ENCODE measurements at regions not wholly inside any gene's neighbourhood (a gene's known extent, or its start where the extent isn't known, plus 50 kb on each side); places are given as distances from the start of the nearest gene placed in this dataset.

DNA sequence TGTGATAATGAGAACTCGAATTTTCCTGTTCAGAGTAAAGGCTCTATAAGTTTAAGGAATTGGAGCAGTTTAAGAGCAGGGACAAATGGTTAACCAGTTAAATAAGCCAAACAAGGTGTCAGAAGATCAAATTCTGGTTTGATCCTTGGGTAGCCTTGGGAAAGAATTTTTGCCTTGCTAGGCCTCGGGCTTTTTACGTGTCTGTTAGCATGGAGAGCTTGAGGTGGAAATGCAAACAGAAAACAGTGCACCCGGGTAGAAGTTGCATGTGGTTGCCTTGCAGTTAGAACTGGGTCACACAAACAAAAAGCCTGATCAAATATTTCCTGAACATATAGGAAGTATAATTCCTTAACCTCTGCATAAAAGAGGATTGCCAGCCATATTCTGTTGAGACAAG is 58.3 kb downstream of the RIN2 start:
- no peak overlapping the region for H3K4me3 Mint-ChIP-seq (ENCODE audit: low read depth, unreplicated experiment)
- TF ChIP-seq, protein P1, sequence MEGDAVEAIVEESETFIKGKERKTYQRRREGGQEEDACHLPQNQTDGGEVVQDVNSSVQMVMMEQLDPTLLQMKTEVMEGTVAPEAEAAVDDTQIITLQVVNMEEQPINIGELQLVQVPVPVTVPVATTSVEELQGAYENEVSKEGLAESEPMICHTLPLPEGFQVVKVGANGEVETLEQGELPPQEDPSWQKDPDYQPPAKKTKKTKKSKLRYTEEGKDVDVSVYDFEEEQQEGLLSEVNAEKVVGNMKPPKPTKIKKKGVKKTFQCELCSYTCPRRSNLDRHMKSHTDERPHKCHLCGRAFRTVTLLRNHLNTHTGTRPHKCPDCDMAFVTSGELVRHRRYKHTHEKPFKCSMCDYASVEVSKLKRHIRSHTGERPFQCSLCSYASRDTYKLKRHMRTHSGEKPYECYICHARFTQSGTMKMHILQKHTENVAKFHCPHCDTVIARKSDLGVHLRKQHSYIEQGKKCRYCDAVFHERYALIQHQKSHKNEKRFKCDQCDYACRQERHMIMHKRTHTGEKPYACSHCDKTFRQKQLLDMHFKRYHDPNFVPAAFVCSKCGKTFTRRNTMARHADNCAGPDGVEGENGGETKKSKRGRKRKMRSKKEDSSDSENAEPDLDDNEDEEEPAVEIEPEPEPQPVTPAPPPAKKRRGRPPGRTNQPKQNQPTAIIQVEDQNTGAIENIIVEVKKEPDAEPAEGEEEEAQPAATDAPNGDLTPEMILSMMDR (IDR thresholded peaks at IDR 0.05; ENCODE audit: unreplicated experiment), result no peak
- no peak overlapping the region for H3K27ac Mint-ChIP-seq (ENCODE audit: unreplicated experiment)
- CTCF ChIA-PET, result no interaction called here
- H3K36me3 Mint-ChIP-seq (ENCODE audit: insufficient read depth, unreplicated experiment), result no peaks in the 10 kb centered on the region
- DNase-seq, result no peak
- no peaks in the 10 kb centered on the region for H3K27me3 Mint-ChIP-seq (ENCODE audit: unreplicated experiment)
- intact Hi-C loops (cut with micrococcal nuclease; ENCODE audit: unreplicated experiment), result loop anchor here (10.0 kb wide), 1 partner anchor 68 kb away; no protein-coding TSS in a partner anchor
- BruUV-seq (replicated peaks), result no TSS peak
- no peaks in the 10 kb centered on the region for H3K4me1 Mint-ChIP-seq (ENCODE audit: low read depth, unreplicated experiment)
- no peaks in the 10 kb centered on the region for H3K9me3 Mint-ChIP-seq (ENCODE audit: low read depth, unreplicated experiment)

DNA sequence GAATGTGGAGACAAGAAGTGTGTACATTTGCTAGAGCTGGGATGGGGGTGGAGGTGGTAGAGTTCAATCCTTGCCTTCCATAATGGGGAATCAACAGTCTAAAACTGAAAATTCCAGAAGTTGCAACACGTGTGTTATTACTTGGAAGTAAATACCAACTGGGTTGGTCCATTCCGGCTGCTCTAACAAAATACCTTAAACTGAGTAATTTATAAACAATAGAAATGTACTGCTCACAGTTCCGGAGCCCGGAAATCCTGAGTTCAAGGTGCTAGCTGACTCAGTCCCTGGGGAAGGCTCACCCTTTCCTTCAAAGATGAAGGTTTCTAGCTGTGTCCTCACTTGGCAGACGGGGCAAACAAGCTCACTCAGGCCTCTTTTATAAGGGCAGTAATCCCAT is 59.0 kb downstream of the RIN2 start:
- Mint-ChIP-seq H3K27ac (ENCODE audit: unreplicated experiment) (no peak overlapping the region), H3K9me3 (ENCODE audit: low read depth, unreplicated experiment) (peaks cover 2% of the 10 kb centered on the region), H3K4me1 (ENCODE audit: low read depth, unreplicated experiment) (no peaks in the 10 kb centered on the region), H3K4me3 (ENCODE audit: low read depth, unreplicated experiment) (no peak overlapping the region), H3K36me3 (ENCODE audit: insufficient read depth, unreplicated experiment) (no peaks in the 10 kb centered on the region), H3K27me3 (ENCODE audit: unreplicated experiment) (no peaks in the 10 kb centered on the region)
- CTCF ChIA-PET, result interaction anchor here (0.6 kb wide), 1 partner anchor 196 kb away, joined by 3 read pairs; no protein-coding TSS in a partner anchor
- intact Hi-C loops (cut with micrococcal nuclease; ENCODE audit: unreplicated experiment), result loop anchor here (10.0 kb wide), 1 partner anchor 68 kb away; no protein-coding TSS in a partner anchor
- no peak for DNase-seq
- TF ChIP-seq, protein P1 (IDR thresholded peaks at IDR 0.05; ENCODE audit: unreplicated experiment), result no peak
- BruUV-seq (replicated peaks), result no TSS peak

DNA sequence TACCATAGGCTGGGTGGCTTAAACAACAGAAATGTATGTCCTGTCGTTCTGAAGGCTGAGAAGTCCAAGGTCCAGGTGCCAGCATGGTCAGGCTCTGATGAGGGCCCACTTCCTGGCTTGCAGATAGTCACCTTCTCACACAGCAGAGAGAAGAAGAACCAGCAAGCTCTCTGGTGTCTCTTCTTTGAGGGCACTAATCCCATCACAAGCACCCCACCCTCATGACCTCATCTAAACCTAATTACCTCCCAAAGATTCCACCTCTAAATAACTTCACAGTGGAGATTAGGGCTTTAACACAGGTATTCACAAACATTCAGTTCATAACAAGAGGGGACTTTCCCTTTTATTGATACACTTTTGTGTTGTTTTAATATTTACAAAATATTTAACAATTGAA is 61.1 kb downstream of the RIN2 start:
- no peak for DNase-seq
- Mint-ChIP-seq H3K27me3 (ENCODE audit: unreplicated experiment) (no peaks in the 10 kb centered on the region), H3K4me1 (ENCODE audit: low read depth, unreplicated experiment) (no peaks in the 10 kb centered on the region), H3K4me3 (ENCODE audit: low read depth, unreplicated experiment) (no peak overlapping the region), H3K27ac (ENCODE audit: unreplicated experiment) (no peak overlapping the region), H3K9me3 (ENCODE audit: low read depth, unreplicated experiment) (peaks cover 2% of the 10 kb centered on the region), H3K36me3 (ENCODE audit: insufficient read depth, unreplicated experiment) (no peaks in the 10 kb centered on the region)
- intact Hi-C loops (cut with micrococcal nuclease; ENCODE audit: unreplicated experiment), result loop anchor here (10.0 kb wide), 1 partner anchor 66 kb away; no protein-coding TSS in a partner anchor
- no TSS peak for BruUV-seq (replicated peaks)
- CTCF ChIA-PET, result no interaction called here
- TF ChIP-seq, protein P1 (IDR thresholded peaks at IDR 0.05; ENCODE audit: unreplicated experiment), result no peak

DNA sequence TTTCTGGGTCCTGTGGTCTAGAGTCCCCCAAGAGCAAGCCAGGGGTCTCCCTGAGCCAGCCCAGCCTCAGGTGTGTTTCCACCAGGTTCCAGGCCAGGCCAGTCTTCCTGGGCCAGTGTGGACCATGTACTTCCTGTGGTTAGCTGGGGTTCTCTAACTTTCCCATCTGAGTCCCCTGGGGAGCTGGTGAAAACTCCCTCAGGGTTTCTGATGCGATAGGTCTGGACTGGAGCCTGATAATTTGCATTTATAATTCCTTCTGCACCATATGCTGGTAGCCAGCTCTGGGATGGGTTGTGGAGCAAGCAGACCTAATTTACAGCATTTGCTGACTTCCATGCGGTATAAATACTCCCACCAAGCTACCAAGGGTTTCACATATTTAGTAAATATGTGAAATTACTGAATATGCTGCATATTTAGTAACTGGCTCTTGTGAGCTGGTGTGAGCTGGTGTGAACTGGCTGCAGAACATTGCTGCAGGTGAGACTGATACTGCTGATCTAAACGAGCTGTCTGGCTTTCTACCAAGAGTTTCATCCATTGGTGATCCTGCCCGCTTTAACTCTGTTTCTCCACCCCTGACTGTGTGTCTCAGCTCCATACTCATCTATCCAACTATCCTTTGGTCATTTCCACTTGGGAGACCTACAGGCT is 62.6 kb downstream of the RIN2 start:
- no peak for DNase-seq
- Mint-ChIP-seq H3K27me3 (ENCODE audit: unreplicated experiment) (no peaks in the 10 kb centered on the region), H3K4me3 (ENCODE audit: low read depth, unreplicated experiment) (no peak overlapping the region), H3K36me3 (ENCODE audit: insufficient read depth, unreplicated experiment) (no peaks in the 10 kb centered on the region), H3K4me1 (ENCODE audit: low read depth, unreplicated experiment) (no peaks in the 10 kb centered on the region), H3K9me3 (ENCODE audit: low read depth, unreplicated experiment) (peaks cover 2% of the 10 kb centered on the region), H3K27ac (ENCODE audit: unreplicated experiment) (no peak overlapping the region)
- CTCF ChIA-PET, result no interaction called here
- no TSS peak for BruUV-seq (replicated peaks)
- intact Hi-C loops (cut with micrococcal nuclease; ENCODE audit: unreplicated experiment), result no loop called here
- TF ChIP-seq, protein P1 (IDR thresholded peaks at IDR 0.05; ENCODE audit: unreplicated experiment), result no peak
